HepG2 (cell line): ENCODE measurements at regions not wholly inside any gene's neighbourhood (a gene's known extent, or its start where the extent isn't known, plus 50 kb on each side); places are given as distances from the start of the nearest gene placed in this dataset.

Experiments
- JUN ChIP-seq: sonication (generic); formaldehyde crosslinking; IDR thresholded peaks from 2 replicates; pipeline ENCODE4 v1.4.0; 2020; ENCODE audit warnings: mild to moderate bottlenecking, missing genetic modification reagents
- KDM1A ChIP-seq: IDR thresholded peaks from 2 replicates; pipeline ENCODE4 v1.6.1; 2016; ENCODE audit warnings: missing compliant biosample characterization
- MIER3 ChIP-seq: IDR thresholded peaks from 2 replicates; pipeline ENCODE4 v1.6.1; 2016; ENCODE audit warnings: missing compliant biosample characterization, borderline replicate concordance
- SP5 ChIP-seq: IDR thresholded peaks from 2 replicates; pipeline ENCODE4 v1.6.1; 2016; ENCODE audit warnings: low read depth, borderline replicate concordance
- TEAD2 ChIP-seq: sonication (generic); formaldehyde crosslinking; IDR thresholded peaks from 2 replicates; pipeline ENCODE4 v1.9.0; 2021; ENCODE audit warnings: missing genetic modification reagents
- ZNF235 ChIP-seq: sonication (generic); formaldehyde crosslinking; IDR thresholded peaks from 2 replicates; pipeline ENCODE4 v1.8.1; 2023; ENCODE audit warnings: mild to moderate bottlenecking, missing genetic modification reagents, borderline replicate concordance
- ZNF256 ChIP-seq: sonication (generic); formaldehyde crosslinking; conservative IDR thresholded peaks from 2 replicates; pipeline ENCODE4 v1.4.0; 2020; ENCODE audit warnings: missing genetic modification reagents
- ZNF335 ChIP-seq: sonication (generic); formaldehyde crosslinking; IDR thresholded peaks from 2 replicates; pipeline ENCODE4 v1.4.0; 2020; ENCODE audit warnings: missing genetic modification reagents
- ZNF496 ChIP-seq: sonication (generic); formaldehyde crosslinking; IDR thresholded peaks from 2 replicates; pipeline ENCODE4 v1.8.1; 2023; ENCODE audit warnings: mild to moderate bottlenecking, moderate library complexity, missing genetic modification reagents; ENCODE audit not compliant: insufficient replicate concordance
- ZNF720 ChIP-seq: sonication (generic); formaldehyde crosslinking; IDR thresholded peaks from 2 replicates; pipeline ENCODE4 v1.4.0; 2020; ENCODE audit warnings: missing genetic modification reagents
- ZNF777 ChIP-seq: sonication (generic); formaldehyde crosslinking; IDR thresholded peaks from 2 replicates; pipeline ENCODE4 v1.4.0; 2020; ENCODE audit warnings: missing genetic modification reagents
- ZNF879 ChIP-seq: sonication (generic); formaldehyde crosslinking; IDR thresholded peaks from 2 replicates; pipeline ENCODE4 v1.8.1; 2023; ENCODE audit warnings: missing genetic modification reagents
- TF ChIP-seq, protein P1 (sequence below): sonication (generic); formaldehyde crosslinking; IDR thresholded peaks from 2 replicates; pipeline ENCODE4 v1.8.0; 2022; ENCODE audit warnings: missing genetic modification reagents, mild to moderate bottlenecking, moderate library complexity, borderline replicate concordance
- TF ChIP-seq, protein P2 (sequence below): sonication (generic); formaldehyde crosslinking; IDR thresholded peaks from 2 replicates; pipeline ENCODE4 v1.5.0; 2020; ENCODE audit warnings: missing genetic modification reagents
- TF ChIP-seq, protein P3 (sequence below): sonication (generic); formaldehyde crosslinking; conservative IDR thresholded peaks from 2 replicates; pipeline ENCODE4 v1.8.0; 2022; ENCODE audit warnings: low read depth, missing genetic modification reagents
- TF ChIP-seq, protein P4 (sequence below): sonication (generic); formaldehyde crosslinking; IDR thresholded peaks from 2 replicates; pipeline ENCODE4 v1.8.1; 2023; ENCODE audit warnings: mild to moderate bottlenecking, inconsistent platforms, moderate library complexity, missing genetic modification reagents, borderline replicate concordance
- TF ChIP-seq, protein P5 (sequence below): sonication (generic); formaldehyde crosslinking; IDR thresholded peaks from 2 replicates; pipeline ENCODE4 v1.4.0; 2020; ENCODE audit warnings: mild to moderate bottlenecking, missing genetic modification reagents

DNA sequence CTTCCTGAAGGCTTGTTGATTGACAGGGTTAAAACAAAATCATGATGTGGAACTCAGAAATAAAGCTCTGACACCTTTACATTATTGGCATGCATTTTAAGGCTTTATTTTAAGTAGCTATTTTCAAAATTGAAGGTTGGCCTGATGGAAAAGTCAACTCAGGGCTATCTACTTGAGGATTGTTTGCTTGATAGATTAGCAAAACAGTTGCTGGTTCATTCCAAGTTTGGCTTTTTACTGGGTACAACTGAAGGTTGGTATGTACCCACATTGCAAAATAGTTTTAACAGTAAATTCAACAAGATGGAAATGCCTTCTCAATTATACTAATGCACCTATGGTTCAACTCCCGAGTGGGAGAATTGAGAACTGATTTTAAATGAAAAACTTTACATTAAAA lies 161.8 kb upstream of the ELL2 start (continued):
- TF ChIP-seq, protein P1, sequence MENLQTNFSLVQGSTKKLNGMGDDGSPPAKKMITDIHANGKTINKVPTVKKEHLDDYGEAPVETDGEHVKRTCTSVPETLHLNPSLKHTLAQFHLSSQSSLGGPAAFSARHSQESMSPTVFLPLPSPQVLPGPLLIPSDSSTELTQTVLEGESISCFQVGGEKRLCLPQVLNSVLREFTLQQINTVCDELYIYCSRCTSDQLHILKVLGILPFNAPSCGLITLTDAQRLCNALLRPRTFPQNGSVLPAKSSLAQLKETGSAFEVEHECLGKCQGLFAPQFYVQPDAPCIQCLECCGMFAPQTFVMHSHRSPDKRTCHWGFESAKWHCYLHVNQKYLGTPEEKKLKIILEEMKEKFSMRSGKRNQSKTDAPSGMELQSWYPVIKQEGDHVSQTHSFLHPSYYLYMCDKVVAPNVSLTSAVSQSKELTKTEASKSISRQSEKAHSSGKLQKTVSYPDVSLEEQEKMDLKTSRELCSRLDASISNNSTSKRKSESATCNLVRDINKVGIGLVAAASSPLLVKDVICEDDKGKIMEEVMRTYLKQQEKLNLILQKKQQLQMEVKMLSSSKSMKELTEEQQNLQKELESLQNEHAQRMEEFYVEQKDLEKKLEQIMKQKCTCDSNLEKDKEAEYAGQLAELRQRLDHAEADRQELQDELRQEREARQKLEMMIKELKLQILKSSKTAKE (CRISPR knock-in tag), result no peak
- TF ChIP-seq KDM1A (CRISPR knock-in tag) (no peak), MIER3 (CRISPR knock-in tag) (no peak), ZNF256 (no peak), ZNF879 (CRISPR knock-in tag) (no peak), ZNF496 (no peak), JUN (CRISPR knock-in tag) (no peak), ZNF335 (CRISPR knock-in tag) (no peak), TEAD2 (CRISPR knock-in tag) (no peak), ZNF777 (CRISPR knock-in tag) (no peak), ZNF235 (CRISPR knock-in tag) (no peak), ZNF720 (CRISPR knock-in tag) (no peak), SP5 (CRISPR knock-in tag) (no peak)
- TF ChIP-seq, protein P2, sequence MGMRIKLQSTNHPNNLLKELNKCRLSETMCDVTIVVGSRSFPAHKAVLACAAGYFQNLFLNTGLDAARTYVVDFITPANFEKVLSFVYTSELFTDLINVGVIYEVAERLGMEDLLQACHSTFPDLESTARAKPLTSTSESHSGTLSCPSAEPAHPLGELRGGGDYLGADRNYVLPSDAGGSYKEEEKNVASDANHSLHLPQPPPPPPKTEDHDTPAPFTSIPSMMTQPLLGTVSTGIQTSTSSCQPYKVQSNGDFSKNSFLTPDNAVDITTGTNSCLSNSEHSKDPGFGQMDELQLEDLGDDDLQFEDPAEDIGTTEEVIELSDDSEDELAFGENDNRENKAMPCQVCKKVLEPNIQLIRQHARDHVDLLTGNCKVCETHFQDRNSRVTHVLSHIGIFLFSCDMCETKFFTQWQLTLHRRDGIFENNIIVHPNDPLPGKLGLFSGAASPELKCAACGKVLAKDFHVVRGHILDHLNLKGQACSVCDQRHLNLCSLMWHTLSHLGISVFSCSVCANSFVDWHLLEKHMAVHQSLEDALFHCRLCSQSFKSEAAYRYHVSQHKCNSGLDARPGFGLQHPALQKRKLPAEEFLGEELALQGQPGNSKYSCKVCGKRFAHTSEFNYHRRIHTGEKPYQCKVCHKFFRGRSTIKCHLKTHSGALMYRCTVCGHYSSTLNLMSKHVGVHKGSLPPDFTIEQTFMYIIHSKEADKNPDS (CRISPR knock-in tag), result no peak
- TF ChIP-seq, protein P3, sequence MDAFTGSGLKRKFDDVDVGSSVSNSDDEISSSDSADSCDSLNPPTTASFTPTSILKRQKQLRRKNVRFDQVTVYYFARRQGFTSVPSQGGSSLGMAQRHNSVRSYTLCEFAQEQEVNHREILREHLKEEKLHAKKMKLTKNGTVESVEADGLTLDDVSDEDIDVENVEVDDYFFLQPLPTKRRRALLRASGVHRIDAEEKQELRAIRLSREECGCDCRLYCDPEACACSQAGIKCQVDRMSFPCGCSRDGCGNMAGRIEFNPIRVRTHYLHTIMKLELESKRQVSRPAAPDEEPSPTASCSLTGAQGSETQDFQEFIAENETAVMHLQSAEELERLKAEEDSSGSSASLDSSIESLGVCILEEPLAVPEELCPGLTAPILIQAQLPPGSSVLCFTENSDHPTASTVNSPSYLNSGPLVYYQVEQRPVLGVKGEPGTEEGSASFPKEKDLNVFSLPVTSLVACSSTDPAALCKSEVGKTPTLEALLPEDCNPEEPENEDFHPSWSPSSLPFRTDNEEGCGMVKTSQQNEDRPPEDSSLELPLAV (CRISPR knock-in tag), result no peak
- TF ChIP-seq, protein P4, sequence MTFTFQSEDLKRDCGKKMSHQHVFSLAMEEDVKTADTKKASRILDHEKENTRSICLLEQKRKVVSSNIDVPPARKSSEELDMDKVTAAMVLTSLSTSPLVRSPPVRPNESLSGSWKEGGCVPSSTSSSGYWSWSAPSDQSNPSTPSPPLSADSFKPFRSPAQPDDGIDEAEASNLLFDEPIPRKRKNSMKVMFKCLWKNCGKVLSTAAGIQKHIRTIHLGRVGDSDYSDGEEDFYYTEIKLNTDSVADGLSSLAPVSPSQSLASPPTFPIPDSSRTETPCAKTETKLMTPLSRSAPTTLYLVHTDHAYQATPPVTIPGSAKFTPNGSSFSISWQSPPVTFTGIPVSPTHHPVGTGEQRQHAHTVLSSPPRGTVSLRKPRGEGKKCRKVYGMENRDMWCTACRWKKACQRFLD (CRISPR knock-in tag), result no peak
- TF ChIP-seq, protein P5, sequence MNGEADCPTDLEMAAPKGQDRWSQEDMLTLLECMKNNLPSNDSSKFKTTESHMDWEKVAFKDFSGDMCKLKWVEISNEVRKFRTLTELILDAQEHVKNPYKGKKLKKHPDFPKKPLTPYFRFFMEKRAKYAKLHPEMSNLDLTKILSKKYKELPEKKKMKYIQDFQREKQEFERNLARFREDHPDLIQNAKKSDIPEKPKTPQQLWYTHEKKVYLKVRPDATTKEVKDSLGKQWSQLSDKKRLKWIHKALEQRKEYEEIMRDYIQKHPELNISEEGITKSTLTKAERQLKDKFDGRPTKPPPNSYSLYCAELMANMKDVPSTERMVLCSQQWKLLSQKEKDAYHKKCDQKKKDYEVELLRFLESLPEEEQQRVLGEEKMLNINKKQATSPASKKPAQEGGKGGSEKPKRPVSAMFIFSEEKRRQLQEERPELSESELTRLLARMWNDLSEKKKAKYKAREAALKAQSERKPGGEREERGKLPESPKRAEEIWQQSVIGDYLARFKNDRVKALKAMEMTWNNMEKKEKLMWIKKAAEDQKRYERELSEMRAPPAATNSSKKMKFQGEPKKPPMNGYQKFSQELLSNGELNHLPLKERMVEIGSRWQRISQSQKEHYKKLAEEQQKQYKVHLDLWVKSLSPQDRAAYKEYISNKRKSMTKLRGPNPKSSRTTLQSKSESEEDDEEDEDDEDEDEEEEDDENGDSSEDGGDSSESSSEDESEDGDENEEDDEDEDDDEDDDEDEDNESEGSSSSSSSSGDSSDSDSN (CRISPR knock-in tag), result no peak
